ENCODE measurements at regions not wholly inside any gene's neighbourhood (a gene's known extent, or its start where the extent isn't known, plus 50 kb on each side); places are given as distances from the start of the nearest gene placed in this dataset.

DNA sequence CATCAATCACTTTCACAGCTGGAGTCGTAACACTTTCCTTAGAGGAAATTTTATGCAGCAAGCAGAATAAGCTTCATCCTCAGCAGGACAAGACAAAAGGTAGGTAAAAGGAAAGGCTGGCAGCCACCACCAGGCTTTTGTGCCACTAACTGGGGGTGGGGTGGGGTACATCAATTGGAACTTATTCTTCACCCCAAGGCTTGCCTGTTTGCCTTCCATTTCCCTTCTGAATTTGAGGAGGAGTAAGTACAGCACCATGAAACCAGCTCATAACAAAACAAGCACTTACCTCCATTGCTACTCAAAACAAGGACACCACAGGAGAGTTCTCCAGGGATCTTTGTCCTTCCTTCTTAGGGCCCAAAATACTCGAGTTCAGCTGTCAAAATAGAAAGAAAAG lies 296.8 kb downstream of the ARRDC4 start:
- no peak overlapping the region for H3K27ac ChIP-seq
- H3K9ac ChIP-seq (ENCODE audit: insufficient read length), result no peak overlapping the region
- no peaks in the 10 kb centered on the region for H3K9me3 ChIP-seq (ENCODE audit: low read depth, low read length)
- no peaks in the 10 kb centered on the region for H3K36me3 ChIP-seq (ENCODE audit: insufficient read depth, low read length)
- no peak for TF ChIP-seq EZH2 (IDR thresholded peaks at IDR 0.05)
- no peak for TF ChIP-seq FOXP2 (optimal IDR thresholded peaks at IDR 0.05; ENCODE audit: control extremely low read depth, extremely low read length, insufficient read depth)
- no peak for TF ChIP-seq POLR2AphosphoS5 (IDR thresholded peaks at IDR 0.05; ENCODE audit: borderline replicate concordance, low read depth, low read length)
- no peak overlapping the region for H3K4me3 ChIP-seq
- DNase-seq (ENCODE audit: low read depth, low spot score), result no peak

- DNase-seq (ENCODE audit: low read depth, low spot score), result no peak
- Histone ChIP-seq H3K4me3 (no peak overlapping the region), H3K9me3 (ENCODE audit: low read depth, low read length) (no peaks in the 10 kb centered on the region), H3K36me3 (ENCODE audit: insufficient read depth, low read length) (no peaks in the 10 kb centered on the region), H3K27ac (no peak overlapping the region), H3K9ac (ENCODE audit: insufficient read length) (no peak overlapping the region)
- TF ChIP-seq FOXP2 (optimal IDR thresholded peaks at IDR 0.05; ENCODE audit: control extremely low read depth, extremely low read length, insufficient read depth) (no peak), POLR2AphosphoS5 (IDR thresholded peaks at IDR 0.05; ENCODE audit: borderline replicate concordance, low read depth, low read length) (no peak), EZH2 (IDR thresholded peaks at IDR 0.05) (no peak)
Measured at GRCh38 chr15:98263787-98264186, 303.3 kb downstream of the ARRDC4 start.

GRCh38 chr15:98266295-98266694 lies 305.8 kb downstream of the ARRDC4 start:
- Histone ChIP-seq H3K9me3 (ENCODE audit: low read depth, low read length) (no peaks in the 10 kb centered on the region), H3K36me3 (ENCODE audit: insufficient read depth, low read length) (no peaks in the 10 kb centered on the region), H3K4me3 (no peak overlapping the region), H3K27ac (no peak overlapping the region), H3K9ac (ENCODE audit: insufficient read length) (no peak overlapping the region)
- DNase-seq (ENCODE audit: low read depth, low spot score), result no peak
- no peak for TF ChIP-seq EZH2 (IDR thresholded peaks at IDR 0.05)
- no peak for TF ChIP-seq POLR2AphosphoS5 (IDR thresholded peaks at IDR 0.05; ENCODE audit: borderline replicate concordance, low read depth, low read length)
- TF ChIP-seq FOXP2 (optimal IDR thresholded peaks at IDR 0.05; ENCODE audit: control extremely low read depth, extremely low read length, insufficient read depth), result no peak

- TF ChIP-seq FOXP2 (optimal IDR thresholded peaks at IDR 0.05; ENCODE audit: control extremely low read depth, extremely low read length, insufficient read depth) (no peak), POLR2AphosphoS5 (IDR thresholded peaks at IDR 0.05; ENCODE audit: borderline replicate concordance, low read depth, low read length) (no peak), EZH2 (IDR thresholded peaks at IDR 0.05) (no peak)
- DNase-seq (ENCODE audit: low read depth, low spot score), result no peak
- no peak overlapping the region for H3K9ac ChIP-seq (ENCODE audit: insufficient read length)
- no peak overlapping the region for H3K4me3 ChIP-seq
- no peaks in the 10 kb centered on the region for H3K36me3 ChIP-seq (ENCODE audit: insufficient read depth, low read length)
- no peaks in the 10 kb centered on the region for H3K9me3 ChIP-seq (ENCODE audit: low read depth, low read length)
- no peak overlapping the region for H3K27ac ChIP-seq
Measured at GRCh38 chr15:98268163-98268562, 307.7 kb downstream of the ARRDC4 start.

- no peak overlapping the region for H3K27ac ChIP-seq
- TF ChIP-seq EZH2 (IDR thresholded peaks at IDR 0.05) (no peak), FOXP2 (optimal IDR thresholded peaks at IDR 0.05; ENCODE audit: control extremely low read depth, extremely low read length, insufficient read depth) (no peak), POLR2AphosphoS5 (IDR thresholded peaks at IDR 0.05; ENCODE audit: borderline replicate concordance, low read depth, low read length) (no peak)
- H3K36me3 ChIP-seq (ENCODE audit: insufficient read depth, low read length), result no peaks in the 10 kb centered on the region
- H3K4me3 ChIP-seq, result no peak overlapping the region
- DNase-seq (ENCODE audit: low read depth, low spot score), result no peak
- H3K9ac ChIP-seq (ENCODE audit: insufficient read length), result no peak overlapping the region
- no peaks in the 10 kb centered on the region for H3K9me3 ChIP-seq (ENCODE audit: low read depth, low read length)
Measured at GRCh38 chr15:98272625-98273024, 312.1 kb downstream of the ARRDC4 start.

DNA sequence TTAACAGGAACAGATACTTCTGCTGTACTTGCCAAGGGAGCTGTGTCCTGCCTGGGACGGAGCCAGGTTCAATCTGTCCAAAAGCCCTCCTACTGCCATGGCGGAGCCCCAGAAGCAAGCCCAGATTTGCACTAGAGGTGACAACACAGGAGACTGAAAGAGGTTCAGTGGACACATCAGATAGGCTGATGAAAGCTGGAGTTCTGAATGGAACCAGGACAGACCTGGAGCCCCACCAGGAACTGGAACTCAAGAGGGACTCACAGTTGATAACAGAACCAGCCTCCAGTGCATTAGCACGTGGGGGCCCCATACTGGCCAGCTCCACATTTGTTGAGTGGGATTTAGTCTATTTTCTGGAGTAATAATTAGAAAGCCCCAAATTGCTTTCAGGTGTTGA lies 315.5 kb downstream of the ARRDC4 start:
- no peak overlapping the region for H3K4me3 ChIP-seq
- TF ChIP-seq FOXP2 (optimal IDR thresholded peaks at IDR 0.05; ENCODE audit: control extremely low read depth, extremely low read length, insufficient read depth) (no peak), EZH2 (IDR thresholded peaks at IDR 0.05) (no peak), POLR2AphosphoS5 (IDR thresholded peaks at IDR 0.05; ENCODE audit: borderline replicate concordance, low read depth, low read length) (no peak)
- H3K9ac ChIP-seq (ENCODE audit: insufficient read length), result no peak overlapping the region
- no peak overlapping the region for H3K27ac ChIP-seq
- no peak for DNase-seq (ENCODE audit: low read depth, low spot score)
- no peaks in the 10 kb centered on the region for H3K9me3 ChIP-seq (ENCODE audit: low read depth, low read length)
- H3K36me3 ChIP-seq (ENCODE audit: insufficient read depth, low read length), result no peaks in the 10 kb centered on the region

GRCh38 chr15:98277602-98278001 lies 317.1 kb downstream of the ARRDC4 start:
- H3K4me3 ChIP-seq, result no peak overlapping the region
- H3K9ac ChIP-seq (ENCODE audit: insufficient read length), result no peak overlapping the region
- DNase-seq (ENCODE audit: low read depth, low spot score), result no peak
- H3K36me3 ChIP-seq (ENCODE audit: insufficient read depth, low read length), result no peaks in the 10 kb centered on the region
- no peak for TF ChIP-seq EZH2 (IDR thresholded peaks at IDR 0.05)
- TF ChIP-seq POLR2AphosphoS5 (IDR thresholded peaks at IDR 0.05; ENCODE audit: borderline replicate concordance, low read depth, low read length), result no peak
- TF ChIP-seq FOXP2 (optimal IDR thresholded peaks at IDR 0.05; ENCODE audit: control extremely low read depth, extremely low read length, insufficient read depth), result no peak
- no peaks in the 10 kb centered on the region for H3K9me3 ChIP-seq (ENCODE audit: low read depth, low read length)
- H3K27ac ChIP-seq, result no peak overlapping the region

DNA sequence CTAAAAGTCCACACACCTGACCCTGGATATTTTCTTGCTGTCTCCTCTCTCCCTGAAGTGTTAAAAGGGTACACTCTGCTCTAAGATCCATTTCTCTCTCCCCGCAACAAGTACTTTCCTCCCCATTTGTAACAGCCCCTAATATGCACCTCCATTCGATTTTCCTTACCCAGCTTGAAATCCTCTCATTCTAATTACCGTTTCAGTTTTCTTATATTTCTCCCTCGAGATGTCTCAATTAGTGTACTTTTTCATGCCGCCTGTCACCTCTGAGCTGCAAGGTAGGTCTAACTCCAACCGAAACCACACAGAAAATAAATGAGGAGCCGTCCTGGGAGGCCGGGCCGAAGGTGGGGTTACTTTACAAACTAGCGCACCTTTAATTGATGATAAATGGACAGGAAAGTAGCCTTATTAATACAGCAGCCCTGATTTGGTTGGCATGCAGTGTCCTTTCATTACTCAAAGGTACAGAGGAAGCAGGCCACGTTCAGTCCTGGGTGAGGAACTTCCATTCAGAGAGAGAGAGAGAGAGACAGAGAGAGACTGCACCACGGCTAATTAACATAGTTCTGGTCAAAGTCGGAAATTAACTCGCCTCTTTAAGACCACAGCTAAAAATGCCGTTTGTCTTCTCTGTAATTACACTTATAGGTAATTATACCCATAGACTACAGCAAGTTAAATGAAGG lies 319.9 kb downstream of the ARRDC4 start:
- H3K9ac ChIP-seq (ENCODE audit: insufficient read length), result no peak overlapping the region
- H3K36me3 ChIP-seq (ENCODE audit: insufficient read depth, low read length), result no peaks in the 10 kb centered on the region
- H3K9me3 ChIP-seq (ENCODE audit: low read depth, low read length), result no peaks in the 10 kb centered on the region
- H3K27ac ChIP-seq, result no peak overlapping the region
- no peak for DNase-seq (ENCODE audit: low read depth, low spot score)
- no peak overlapping the region for H3K4me3 ChIP-seq
- no peak for TF ChIP-seq POLR2AphosphoS5 (IDR thresholded peaks at IDR 0.05; ENCODE audit: borderline replicate concordance, low read depth, low read length)
- TF ChIP-seq EZH2 (IDR thresholded peaks at IDR 0.05), result peak; percentile 88
- TF ChIP-seq FOXP2 (optimal IDR thresholded peaks at IDR 0.05; ENCODE audit: control extremely low read depth, extremely low read length, insufficient read depth), result no peak

DNA sequence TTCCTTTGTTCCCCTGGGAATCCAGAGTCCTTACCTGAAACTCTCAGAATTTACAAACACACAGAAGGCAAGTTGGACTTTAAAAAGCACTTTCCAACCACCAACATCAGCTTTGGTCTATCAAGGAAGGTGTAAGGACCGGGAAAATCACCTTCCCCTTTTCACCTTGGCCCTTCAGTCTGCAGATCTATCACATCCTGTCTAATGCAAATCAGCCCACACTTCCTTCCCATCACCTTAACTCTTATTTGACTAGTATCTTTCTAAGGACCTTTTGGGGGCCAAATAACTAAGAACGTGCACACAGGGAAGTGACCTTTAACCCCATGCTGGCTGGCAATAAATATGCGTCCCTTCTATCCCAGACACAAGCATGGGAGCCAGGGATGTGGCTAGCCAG lies 320.6 kb downstream of the ARRDC4 start:
- TF ChIP-seq POLR2AphosphoS5 (IDR thresholded peaks at IDR 0.05; ENCODE audit: borderline replicate concordance, low read depth, low read length) (no peak), FOXP2 (optimal IDR thresholded peaks at IDR 0.05; ENCODE audit: control extremely low read depth, extremely low read length, insufficient read depth) (no peak), EZH2 (IDR thresholded peaks at IDR 0.05) (no peak)
- Histone ChIP-seq H3K36me3 (ENCODE audit: insufficient read depth, low read length) (no peaks in the 10 kb centered on the region), H3K27ac (no peak overlapping the region), H3K9ac (ENCODE audit: insufficient read length) (no peak overlapping the region), H3K9me3 (ENCODE audit: low read depth, low read length) (no peaks in the 10 kb centered on the region), H3K4me3 (no peak overlapping the region)
- no peak for DNase-seq (ENCODE audit: low read depth, low spot score)
